Stimulated activated CD4-positive, alpha-beta T cell treated with anti-CD3 and anti-CD28 coated beads, TNF-alpha, amount 100 ng/mL, for 4 hours (primary cell): ENCODE measurements at regions not wholly inside any gene's neighbourhood (a gene's known extent, or its start where the extent isn't known, plus 50 kb on each side); places are given as distances from the start of the nearest gene placed in this dataset.

Experiments used
- DNase-seq, 3 experiments: peaks; one replicate each; pipeline ENCODE4 v3.0.0-alpha.2; 2020; ENCODE audit warnings: low read depth in 3 of 3

- no peak for DNase-seq
Observed at GRCh38 chr4:110675426-110675825, 52.5 kb upstream of the PITX2 start.

GRCh38 chr4:110676241-110676640 is 53.4 kb upstream of the PITX2 start:
- DNase-seq: no peak

GRCh38 chr4:110678517-110679227 is 55.8 kb upstream of the PITX2 start:
- no peak for DNase-seq

- no peak for DNase-seq
Observed at GRCh38 chr4:110680265-110680664, 57.4 kb upstream of the PITX2 start.

- no peak for DNase-seq
Observed at GRCh38 chr4:110681381-110681780, 58.5 kb upstream of the PITX2 start.

GRCh38 chr4:110682311-110682710 is 59.4 kb upstream of the PITX2 start:
- no peak for DNase-seq

- DNase-seq: no peak
Observed at GRCh38 chr4:110683601-110684000, 60.7 kb upstream of the PITX2 start.

GRCh38 chr4:110702326-110702725 is 79.4 kb upstream of the PITX2 start:
- no peak for DNase-seq

- no peak for DNase-seq
Observed at GRCh38 chr4:110704748-110705439, 82.0 kb upstream of the PITX2 start.

GRCh38 chr4:110705440-110705782 is 82.5 kb upstream of the PITX2 start:
- no peak for DNase-seq

- no peak for DNase-seq
Observed at GRCh38 chr4:110710070-110710469, 87.2 kb upstream of the PITX2 start.

GRCh38 chr4:110712486-110712885 is 89.6 kb upstream of the PITX2 start:
- DNase-seq: no peak

- DNase-seq: no peak
Observed at GRCh38 chr4:110730318-110730717, 107.4 kb upstream of the PITX2 start.

GRCh38 chr4:110733901-110734300 is 111.0 kb upstream of the PITX2 start:
- no peak for DNase-seq

- DNase-seq: no peak
Observed at GRCh38 chr4:110735686-110736085, 112.8 kb upstream of the PITX2 start.

GRCh38 chr4:110737931-110738330 is 115.1 kb upstream of the PITX2 start:
- no peak for DNase-seq

- DNase-seq: no peak
Observed at GRCh38 chr4:110742143-110742542, 119.3 kb upstream of the PITX2 start.

- no peak for DNase-seq
Observed at GRCh38 chr4:110748071-110748470, 125.2 kb upstream of the PITX2 start.

- no peak for DNase-seq
Observed at GRCh38 chr4:110751183-110751582, 128.3 kb upstream of the PITX2 start.

- DNase-seq: no peak
Observed at GRCh38 chr4:110751986-110752385, 129.1 kb upstream of the PITX2 start.

- DNase-seq: no peak
Observed at GRCh38 chr4:110753466-110753865, 130.6 kb upstream of the PITX2 start.

- DNase-seq: no peak
Observed at GRCh38 chr4:110754716-110755115, 131.8 kb upstream of the PITX2 start.

- DNase-seq: no peak
Observed at GRCh38 chr4:110769578-110769977, 146.7 kb upstream of the PITX2 start.

- DNase-seq: no peak
Observed at GRCh38 chr4:110770353-110770752, 147.5 kb upstream of the PITX2 start.
